IMR-90 (cell line): ENCODE measurements at regions not wholly inside any gene's neighbourhood (a gene's known extent, or its start where the extent isn't known, plus 50 kb on each side); places are given as distances from the start of the nearest gene placed in this dataset.

ENCODE experiments used
- ATAC-seq: fragments of 200-7000 bp; cut with Tn5 transposase; 2 replicates; pipeline ENCODE4 v1.9.1; 2020; ENCODE audit warnings: low read depth, mild to moderate bottlenecking, moderate library complexity
- BruUV-seq: library from RNA; stranded (reverse); fragments of 400-500 nt; replicated peaks from 2 replicates; lab custom pipeline; 2021; lab: Mats Ljungman, UMichigan
- CTCF ChIA-PET: fragments of 300-600 bp; formaldehyde crosslinking; extraction: SDS; loops from one replicate; lab custom pipeline; 2021; ENCODE audit warnings: antibody characterized with exemption; lab: Yijun Ruan, JAX
- POLR2A ChIA-PET: fragments of 300-600 bp; sonication (Branson Sonifier 250); formaldehyde crosslinking; loops from one replicate; lab custom pipeline; 2022; ENCODE audit warnings: antibody characterized with exemption; ENCODE audit not compliant: unreplicated experiment; lab: Charles Lee
- DNase-seq: peaks from one replicate; pipeline ENCODE4 v3.0.0; 2013
- H2AFZ ChIP-seq: replicated peaks from 2 replicates; pipeline ENCODE3; 2013; ENCODE audit warnings: low read length, mild to moderate bottlenecking; ENCODE audit not compliant: poor library complexity
- H2AK5ac ChIP-seq: 2 replicates; pipeline ENCODE4 v1.6.1; 2013; ENCODE audit warnings: low read depth, low read length, inconsistent platforms
- H2AK9ac ChIP-seq: replicated peaks from 2 replicates; pipeline ENCODE3; 2013; ENCODE audit warnings: mild to moderate bottlenecking, low read depth, low read length, moderate library complexity; ENCODE audit not compliant: poor library complexity
- H2BK120ac ChIP-seq: 2 replicates; pipeline ENCODE4 v1.6.1; 2013; ENCODE audit warnings: low read depth, low read length, inconsistent platforms
- H2BK15ac ChIP-seq: 3 replicates; pipeline ENCODE4 v1.6.1; 2013; ENCODE audit warnings: low read depth, low read length, inconsistent platforms
- H2BK20ac ChIP-seq: 2 replicates; pipeline ENCODE4 v1.6.1; 2013; ENCODE audit warnings: low read depth, mild to moderate bottlenecking, inconsistent platforms, low read length, moderate library complexity
- H2BK5ac ChIP-seq: 2 replicates; pipeline ENCODE4 v1.6.1; 2013; ENCODE audit warnings: mild to moderate bottlenecking, low read depth, low read length, inconsistent platforms; ENCODE audit not compliant: poor library complexity, severe bottlenecking
- H3K14ac ChIP-seq: replicated peaks from 2 replicates; pipeline ENCODE4 v1.6.1; 2013; ENCODE audit warnings: low read depth, low read length, inconsistent platforms
- H3K18ac ChIP-seq: 2 replicates; pipeline ENCODE4 v1.6.1; 2013; ENCODE audit warnings: low read depth, low read length, control low read depth
- H3K23ac ChIP-seq: 2 replicates; pipeline ENCODE4 v1.6.1; 2013; ENCODE audit warnings: low read depth, low read length, inconsistent platforms
- H3K27ac ChIP-seq: 2 replicates; pipeline ENCODE4 v1.5.1; 2013; ENCODE audit warnings: mild to moderate bottlenecking, control low read depth, low read length; ENCODE audit not compliant: insufficient read depth
- H3K27me3 ChIP-seq: 2 replicates; pipeline ENCODE4 v1.6.1; 2013; ENCODE audit warnings: low read length; ENCODE audit not compliant: control insufficient read depth, insufficient read depth
- H3K36me3 ChIP-seq: 2 replicates; pipeline ENCODE4 v1.6.1; 2013; ENCODE audit warnings: low read length, mixed read lengths; ENCODE audit not compliant: control insufficient read depth, insufficient read depth
- H3K4ac ChIP-seq: 2 replicates; pipeline ENCODE4 v1.6.1; 2013; ENCODE audit warnings: low read depth, low read length, inconsistent platforms
- H3K4me1 ChIP-seq: 2 replicates; pipeline ENCODE4 v1.6.1; 2013; ENCODE audit warnings: low read length, mixed read lengths; ENCODE audit not compliant: control insufficient read depth, insufficient read depth
- H3K4me2 ChIP-seq: 2 replicates; pipeline ENCODE4 v1.6.1; 2013; ENCODE audit warnings: low read depth, mild to moderate bottlenecking, control low read depth, low read length, moderate library complexity
- H3K4me3 ChIP-seq: 2 replicates; pipeline ENCODE4 v1.5.1; 2013; ENCODE audit warnings: low read depth, mild to moderate bottlenecking, control low read depth, low read length, moderate library complexity; ENCODE audit not compliant: insufficient read depth
- H3K56ac ChIP-seq: 2 replicates; pipeline ENCODE4 v1.6.1; 2013; ENCODE audit warnings: low read length, inconsistent platforms; ENCODE audit not compliant: insufficient read depth; ENCODE audit errors: extremely low read depth
- H3K79me1 ChIP-seq, 2 experiments: 2 replicates each; pipeline ENCODE4 v1.6.1; 2013; ENCODE audit warnings: low read length in 2 of 2, inconsistent platforms in 1 of 2, low read depth in 1 of 2
- H3K9ac ChIP-seq: 2 replicates; pipeline ENCODE4 v1.6.1; 2013; ENCODE audit warnings: low read depth, low read length, control low read depth
- H3K9me1 ChIP-seq: 2 replicates; pipeline ENCODE4 v1.6.1; 2013; ENCODE audit warnings: low read length, inconsistent platforms; ENCODE audit not compliant: insufficient read depth
- H3K9me3 ChIP-seq: 2 replicates; pipeline ENCODE4 v1.6.1; 2013; ENCODE audit warnings: low read length; ENCODE audit not compliant: control insufficient read depth, insufficient read depth
- H4K20me1 ChIP-seq: 2 replicates; pipeline ENCODE4 v1.6.1; 2013; ENCODE audit warnings: low read length, inconsistent platforms; ENCODE audit not compliant: insufficient read depth
- H4K5ac ChIP-seq: 2 replicates; pipeline ENCODE4 v1.6.1; 2013; ENCODE audit warnings: mild to moderate bottlenecking, low read depth, low read length, control low read depth
- H4K8ac ChIP-seq, 2 experiments: 2 replicates each; pipeline ENCODE4 v1.6.1; 2013; ENCODE audit warnings: low read depth in 2 of 2, low read length in 2 of 2, control low read depth in 1 of 2, inconsistent platforms in 1 of 2
- H4K91ac ChIP-seq: 2 replicates; pipeline ENCODE4 v1.6.1; 2013; ENCODE audit warnings: low read depth, low read length, inconsistent platforms; ENCODE audit not compliant: insufficient read depth
- CHD1 ChIP-seq: IDR thresholded peaks from 2 replicates; pipeline ENCODE4 v1.6.1; 2012; ENCODE audit warnings: low read depth, low read length, improper control_type of control experiment
- MAZ ChIP-seq: IDR thresholded peaks from 2 replicates; pipeline ENCODE4 v1.6.1; 2012; ENCODE audit warnings: low read depth, mild to moderate bottlenecking, low read length, improper control_type of control experiment, moderate library complexity, borderline replicate concordance
- MXI1 ChIP-seq: IDR thresholded peaks from 2 replicates; pipeline ENCODE4 v1.6.1; 2012; ENCODE audit warnings: low read depth, mild to moderate bottlenecking, low read length, moderate library complexity, borderline replicate concordance
- POLR2A ChIP-seq: IDR thresholded peaks from 2 replicates; pipeline ENCODE4 v1.6.1; 2012; ENCODE audit warnings: mild to moderate bottlenecking, low read depth, low read length
- RAD21 ChIP-seq: IDR thresholded peaks from 2 replicates; pipeline ENCODE4 v1.6.1; 2012; ENCODE audit warnings: low read length, improper control_type of control experiment
- WGBS, 2 experiments: methylation state at CpG; one replicate each; pipeline versions ENCODE4 v1.1.5 to v1.1.7; 2013; ENCODE audit warnings: missing lambda C conversion rate in 2 of 2; ENCODE audit not compliant: insufficient read length in 1 of 2; ENCODE audit errors: extremely low coverage in 2 of 2; 5-methylcytosine and 5-hydroxymethylcytosine counted together
- dilution Hi-C: fragments of 300-500 bp; cut with HindIII; formaldehyde crosslinking; loops from one replicate; pipeline ENCODE4 v1.14.3; 2018; ENCODE audit warnings: low sequenced_read_pairs; ENCODE audit not compliant: unreplicated experiment
- in situ Hi-C: fragments of 300-500 bp; cut with MboI; formaldehyde crosslinking; loops from 3 replicates; pipeline ENCODE4 v1.14.3; 2019; ENCODE audit warnings: low sequenced_read_pairs, inconsistent platforms, mixed read lengths
- intact Hi-C: fragments of 100-400 bp; cut with micrococcal nuclease; formaldehyde crosslinking; loops from 2 replicates; pipeline ENCODE4 v1.10.0; 2022
- TF ChIP-seq, protein P1 (sequence below): fragments of 150-350 bp; IDR thresholded peaks from 2 replicates; pipeline ENCODE4 v1.6.1; 2016; ENCODE audit warnings: low read depth, mild to moderate bottlenecking, low read length, moderate library complexity, borderline replicate concordance

- Histone ChIP-seq H4K91ac (no peak overlapping the region), H3K4ac (no peak overlapping the region), H3K4me3 (no peak overlapping the region), H3K27me3 (peaks cover 62% of the 10 kb centered on the region), H3K4me1 (peaks cover 14% of the 10 kb centered on the region), H2AFZ (no peak overlapping the region), H3K36me3 (no peaks in the 10 kb centered on the region), H3K9me1 (peaks cover 7% of the 10 kb centered on the region; the same call in 1 of the 2 replicates), H2BK15ac (no peak overlapping the region), H3K9me3 (no peaks in the 10 kb centered on the region), H3K27ac (no peak overlapping the region), H3K4me2 (no peak overlapping the region), H2BK120ac (no peak overlapping the region), H2BK5ac (no peak overlapping the region), H4K5ac (no peak overlapping the region), H3K79me1 (no peaks in the 10 kb centered on the region), H3K23ac (no peak overlapping the region), H4K20me1 (no peaks in the 10 kb centered on the region), H2AK5ac (no peak overlapping the region), H4K8ac (no peak overlapping the region), H3K9ac (no peak overlapping the region), H3K56ac (no peak overlapping the region), H3K14ac (no peak overlapping the region), H2BK20ac (no peak overlapping the region), H3K18ac (no peak overlapping the region), H2AK9ac (peak overlapping the region; percentile 26)
- in situ Hi-C loops (no loop called here), dilution Hi-C loops (no loop called here), intact Hi-C loops (no loop called here)
- ChIA-PET CTCF (no interaction called here), POLR2A (no interaction called here)
- DNase-seq (no peak), ATAC-seq (no peak)
- TF ChIP-seq, protein P1, sequence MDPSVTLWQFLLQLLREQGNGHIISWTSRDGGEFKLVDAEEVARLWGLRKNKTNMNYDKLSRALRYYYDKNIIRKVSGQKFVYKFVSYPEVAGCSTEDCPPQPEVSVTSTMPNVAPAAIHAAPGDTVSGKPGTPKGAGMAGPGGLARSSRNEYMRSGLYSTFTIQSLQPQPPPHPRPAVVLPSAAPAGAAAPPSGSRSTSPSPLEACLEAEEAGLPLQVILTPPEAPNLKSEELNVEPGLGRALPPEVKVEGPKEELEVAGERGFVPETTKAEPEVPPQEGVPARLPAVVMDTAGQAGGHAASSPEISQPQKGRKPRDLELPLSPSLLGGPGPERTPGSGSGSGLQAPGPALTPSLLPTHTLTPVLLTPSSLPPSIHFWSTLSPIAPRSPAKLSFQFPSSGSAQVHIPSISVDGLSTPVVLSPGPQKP = no peak
- no peak for TF ChIP-seq RAD21
- TF ChIP-seq MXI1 = no peak
- no peak for TF ChIP-seq CHD1
- TF ChIP-seq MAZ = no peak
- no peak for TF ChIP-seq POLR2A
- no TSS peak for BruUV-seq
- WGBS, 2 experiments = 48% methylated on average over 10 of the region's 14 CpGs; no CpG with 5 or more reads in 1 of the 2 experiments
Measured at GRCh38 chr21:36547464-36547863, 67.5 kb upstream of the CLDN14 start.
